Body of pancreas (tissue), 4 donors: ENCODE measurements at regions not wholly inside any gene's neighbourhood (a gene's known extent, or its start where the extent isn't known, plus 50 kb on each side); places are given as distances from the start of the nearest gene placed in this dataset.
"Not testable (repeated sequence)": the region's sequence is repeated elsewhere in the genome, so short reads cannot be mapped to it uniquely, and the experiment has no call there.

Experiments used
- CTCF ChIP-seq, 7 experiments: fragments of 450-650 bp in 4 of 7; fragments of 200-600 bp in 3 of 7; sonication (generic) in 3 of 7; IDR thresholded peaks; one replicate each; pipeline ENCODE4 v1.5.1; 2016 to 2019; ENCODE audit warnings: antibody characterized with exemption in 7 of 7
- POLR2A ChIP-seq, 3 donors: fragments of 450-650 bp; IDR thresholded peaks; one replicate each; pipeline ENCODE4 v1.6.1; 2016; ENCODE audit warnings: antibody characterized with exemption in 3 of 3, mild to moderate bottlenecking in 2 of 3

- not testable (repeated sequence) for TF ChIP-seq CTCF, POLR2A (IDR thresholded peaks at IDR 0.05)
These were observed 924.5 kb downstream of the DTWD2 start for GRCh38 chr5:118063836-118064235.
